Left kidney (tissue), 1 donor: ENCODE measurements at regions not wholly inside any gene's neighbourhood (a gene's known extent, or its start where the extent isn't known, plus 50 kb on each side); places are given as distances from the start of the nearest gene placed in this dataset.

ENCODE experiments used
- DNase-seq: peaks from one replicate; pipeline ENCODE4 v3.0.0-alpha.2; 2013

GRCh38 chr7:156222611-156223010, 410.3 kb upstream of the SHH start:
- no peak for DNase-seq

DNA sequence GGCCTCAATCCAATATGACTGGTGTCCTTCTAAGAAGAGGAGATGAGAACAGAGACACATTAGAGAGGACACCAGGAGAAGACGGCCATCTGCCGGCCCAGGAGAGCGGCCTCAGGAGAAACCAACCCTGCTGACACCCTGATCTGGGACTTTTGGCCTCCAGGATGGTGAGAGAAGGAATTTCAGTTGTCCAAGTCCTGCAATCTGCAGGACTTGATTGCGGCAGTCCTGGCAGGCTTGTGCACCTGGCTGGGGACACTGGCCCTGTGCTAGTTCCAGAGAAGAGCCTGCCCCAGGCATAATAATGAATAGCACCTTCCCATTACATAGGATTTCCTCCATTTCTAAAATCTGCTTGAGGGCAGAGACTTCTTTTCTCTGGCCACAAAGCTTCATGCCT, 409.9 kb upstream of the SHH start:
- DNase-seq, result no peak

- no peak for DNase-seq
Measured at GRCh38 chr7:156220701-156221100, 408.4 kb upstream of the SHH start.

DNA sequence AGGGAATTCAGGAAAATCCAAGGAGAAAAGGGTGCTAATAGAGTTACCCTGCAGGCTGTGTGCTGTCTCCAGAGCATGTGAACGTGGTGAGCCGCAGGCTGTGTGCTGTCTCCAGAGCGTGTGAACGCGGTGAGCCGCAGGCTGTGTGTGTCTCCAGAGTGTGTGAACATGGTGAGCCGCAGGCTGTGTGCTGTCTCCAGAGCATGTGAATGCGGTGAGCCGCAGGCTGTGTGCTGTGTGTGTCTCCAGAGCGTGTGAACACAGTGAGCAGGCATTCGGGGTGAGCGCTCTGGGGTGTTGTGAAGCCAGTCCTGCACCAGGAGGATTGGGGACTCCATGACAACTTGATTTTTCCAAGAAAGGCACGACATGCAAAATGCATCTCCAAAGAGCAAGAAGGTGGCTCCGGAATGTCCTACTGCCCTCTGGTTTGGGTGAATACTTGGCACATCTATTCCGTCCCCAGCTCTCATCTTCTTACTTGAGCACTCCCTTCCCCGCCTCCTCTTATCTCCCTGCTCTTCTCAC, 407.9 kb upstream of the SHH start:
- no peak for DNase-seq

- no peak for DNase-seq
Measured at GRCh38 chr7:156219307-156220077, 407.2 kb upstream of the SHH start.

DNA sequence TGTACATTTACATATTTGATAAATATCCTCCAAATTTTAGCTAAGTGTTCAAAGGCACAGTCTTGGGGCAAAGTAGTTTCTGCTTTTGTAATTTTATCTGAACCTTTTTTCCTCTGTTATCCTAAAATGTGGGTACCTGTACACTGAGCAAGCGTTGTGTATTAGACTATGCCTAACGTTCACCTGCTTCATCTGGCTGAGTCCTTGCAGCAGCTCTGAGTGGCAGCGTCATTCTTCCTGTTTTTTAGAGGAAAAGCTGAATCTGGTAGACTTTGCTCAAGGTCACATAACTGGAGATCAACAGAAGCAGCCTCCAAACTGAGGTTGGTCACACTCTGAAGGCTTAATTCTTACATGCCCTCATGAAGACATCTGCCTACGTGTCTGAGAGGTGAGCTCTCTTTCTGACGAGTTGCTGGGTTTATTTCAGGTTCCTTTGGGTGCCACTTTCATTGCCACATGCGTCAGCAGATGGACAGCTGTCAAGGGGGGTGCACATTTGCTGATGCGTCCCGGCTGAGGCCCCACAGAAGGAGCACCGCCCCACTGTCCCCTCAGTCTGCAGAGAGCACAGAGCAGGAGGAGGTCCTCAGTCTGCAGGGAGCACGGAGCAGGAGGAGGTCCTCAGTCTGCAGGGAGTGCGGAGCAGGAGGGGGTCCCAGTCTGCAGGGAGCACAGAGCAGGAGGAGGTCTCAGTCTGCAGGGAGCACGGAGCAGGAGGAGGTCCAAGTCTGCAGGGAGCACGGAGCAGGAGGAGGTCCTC, 406.5 kb upstream of the SHH start:
- no peak for DNase-seq

GRCh38 chr7:156217803-156218202, 405.5 kb upstream of the SHH start:
- DNase-seq, result no peak

DNA sequence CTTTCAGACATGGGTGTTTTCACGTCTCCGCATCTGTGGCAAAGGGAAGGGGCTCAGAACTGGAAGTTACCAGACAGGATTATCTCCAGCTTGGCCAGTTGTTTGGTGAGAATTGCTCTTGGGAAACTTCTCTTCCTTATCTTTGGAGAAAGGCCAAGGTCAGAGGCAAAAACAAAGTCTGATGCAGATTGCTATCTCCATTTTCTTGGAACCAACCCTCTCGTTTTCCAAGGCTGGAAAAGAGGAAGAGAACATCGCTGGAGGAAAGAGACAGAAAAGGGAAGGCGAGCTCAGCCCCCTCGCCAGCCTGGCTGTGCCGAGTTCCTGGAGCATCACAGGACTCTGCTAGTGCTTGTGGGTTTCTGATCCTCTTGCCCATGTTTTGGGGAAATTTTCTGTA, 396.8 kb upstream of the SHH start:
- DNase-seq, result no peak

GRCh38 chr7:156207306-156207705, 395.0 kb upstream of the SHH start:
- no peak for DNase-seq

DNA sequence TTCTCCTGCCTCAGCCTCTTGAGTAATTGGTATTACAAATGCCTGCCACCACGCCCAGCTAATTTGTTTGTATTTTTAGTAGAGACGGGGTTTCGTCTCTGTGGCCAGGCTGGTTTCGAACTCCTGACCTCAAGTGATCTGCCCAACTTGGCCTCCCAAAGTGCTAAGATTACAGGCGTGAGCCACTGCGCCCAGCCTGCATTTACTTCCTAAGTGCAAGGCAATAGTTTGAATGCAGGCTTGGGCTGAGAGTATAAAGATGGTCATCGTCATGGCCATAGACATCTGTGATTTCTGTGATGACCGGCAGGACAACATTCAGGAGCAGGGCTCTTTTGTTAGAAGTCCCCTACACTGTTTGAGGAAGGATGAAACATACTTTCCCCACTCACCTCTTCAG, 393.9 kb upstream of the SHH start:
- DNase-seq, result no peak

DNA sequence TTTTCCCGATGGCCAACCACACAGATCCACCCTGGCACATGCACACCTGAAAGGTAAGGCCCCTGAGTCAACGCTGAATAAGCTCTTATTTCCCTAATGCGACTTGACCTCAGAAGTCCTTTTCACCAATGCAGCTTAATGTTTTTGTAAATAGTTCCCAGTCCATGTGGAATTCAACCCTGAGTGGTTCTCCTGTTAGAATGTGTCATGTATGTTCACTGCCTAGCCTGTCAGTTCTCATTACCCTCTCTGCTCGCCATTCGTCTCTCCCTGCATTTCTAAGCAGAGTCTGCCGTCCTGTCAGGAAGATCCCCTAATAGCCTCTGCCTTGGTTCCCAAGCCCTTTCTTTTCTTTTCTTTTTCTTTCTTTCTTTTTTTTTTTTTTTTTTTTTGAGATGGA, 392.6 kb upstream of the SHH start:
- DNase-seq, result no peak

DNA sequence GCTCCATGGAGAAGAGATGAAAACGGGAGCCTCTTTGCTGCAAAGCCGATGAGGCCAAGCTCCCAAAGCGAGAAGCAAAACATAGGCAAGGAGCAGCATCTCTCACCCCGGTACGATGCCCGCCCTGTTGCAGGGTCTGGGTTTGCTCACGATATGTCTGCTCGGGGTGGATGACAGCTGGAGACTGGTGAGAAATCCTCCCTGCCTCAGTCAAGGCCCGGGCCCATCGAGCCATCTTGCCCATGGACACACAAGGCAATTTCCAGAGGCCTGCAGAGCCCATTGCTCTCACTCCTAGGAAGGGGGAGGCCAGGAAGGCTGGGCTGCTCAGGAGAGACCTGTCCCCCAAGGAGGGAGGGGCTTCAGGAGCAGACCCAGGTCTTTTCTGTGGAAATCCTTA, 391.7 kb upstream of the SHH start:
- DNase-seq, result no peak

GRCh38 chr7:156198277-156198676, 386.0 kb upstream of the SHH start:
- DNase-seq, result no peak

DNA sequence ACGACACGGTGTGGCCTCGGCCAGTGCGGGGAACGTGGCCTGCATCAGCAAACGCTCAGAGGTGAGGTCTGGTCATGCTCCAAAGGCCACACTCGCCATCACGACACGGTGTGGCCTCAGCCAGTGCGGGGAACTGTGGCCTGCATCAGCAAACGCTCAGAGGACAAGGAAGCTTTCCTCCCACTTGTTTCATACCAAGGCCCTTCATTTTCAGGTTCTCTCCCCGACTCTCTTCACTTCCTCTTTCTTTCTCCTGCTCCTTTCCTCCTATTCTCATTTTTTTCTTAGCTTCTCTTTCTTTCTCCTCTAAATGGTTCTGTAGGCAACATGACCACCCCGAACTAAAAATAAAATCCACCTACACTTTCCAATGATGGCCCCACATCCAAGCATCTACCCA, 384.4 kb upstream of the SHH start:
- DNase-seq, result no peak

DNA sequence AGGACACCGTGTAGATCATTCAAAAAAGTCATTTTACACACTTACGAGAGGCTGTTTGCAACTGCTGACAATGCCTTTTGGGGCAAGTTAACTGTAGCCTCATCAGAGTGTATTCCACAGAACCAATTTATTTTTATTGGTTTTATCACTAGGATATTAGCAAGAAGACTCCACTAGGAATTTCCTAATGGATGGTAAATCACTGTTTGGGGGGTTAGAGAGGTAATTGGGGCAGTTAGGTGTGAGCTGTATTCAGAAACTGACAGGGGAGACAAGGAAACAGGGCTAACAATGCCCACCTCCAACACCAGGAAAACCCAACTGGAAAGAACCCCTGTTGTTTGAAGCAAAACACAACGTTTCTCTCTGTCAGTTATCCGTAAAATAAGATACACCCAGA, 383.0 kb upstream of the SHH start:
- DNase-seq, result no peak

GRCh38 chr7:156194813-156195212, 382.6 kb upstream of the SHH start:
- DNase-seq, result peak; percentile 8

DNA sequence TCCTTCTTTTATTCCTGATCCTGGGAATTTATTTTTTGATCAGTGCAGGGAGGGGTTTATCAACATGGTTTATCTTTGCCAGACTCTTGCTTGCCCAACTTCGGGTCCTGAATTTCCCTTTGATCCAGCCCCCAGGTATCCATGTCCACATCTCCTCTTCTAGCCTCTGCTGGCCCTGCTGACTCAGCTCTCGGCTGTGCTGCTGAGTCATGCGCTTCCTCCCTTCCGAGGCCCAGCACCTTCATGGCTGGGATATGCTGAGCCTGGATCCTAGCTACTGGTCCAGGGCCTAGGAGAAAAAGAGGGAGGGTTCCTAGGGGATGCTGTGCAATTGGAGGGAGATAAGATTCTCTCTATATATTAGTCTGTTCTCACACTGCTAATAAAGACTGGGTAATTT, 380.7 kb upstream of the SHH start:
- DNase-seq, result no peak

DNA sequence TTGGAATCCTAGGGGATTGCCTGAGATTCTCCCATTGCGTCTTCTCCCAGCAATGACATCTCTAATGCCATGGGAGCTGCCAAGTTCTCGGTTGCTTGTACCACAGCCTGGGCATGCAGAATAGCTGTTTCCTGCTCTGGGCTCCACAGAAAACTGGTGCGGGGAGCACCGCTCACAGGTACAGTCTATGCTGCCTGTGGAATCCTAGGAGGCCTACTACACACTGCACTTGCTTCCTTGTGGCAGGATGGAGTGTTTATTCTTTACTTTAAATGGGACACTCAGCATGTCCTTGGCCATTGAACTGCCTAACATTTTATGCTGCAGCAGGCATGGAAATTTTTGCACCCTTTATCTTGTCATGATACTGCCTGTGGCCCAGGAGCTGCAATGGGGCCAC, 378.8 kb upstream of the SHH start:
- no peak for DNase-seq

- no peak for DNase-seq
Measured at GRCh38 chr7:156185076-156185475, 372.8 kb upstream of the SHH start.

DNA sequence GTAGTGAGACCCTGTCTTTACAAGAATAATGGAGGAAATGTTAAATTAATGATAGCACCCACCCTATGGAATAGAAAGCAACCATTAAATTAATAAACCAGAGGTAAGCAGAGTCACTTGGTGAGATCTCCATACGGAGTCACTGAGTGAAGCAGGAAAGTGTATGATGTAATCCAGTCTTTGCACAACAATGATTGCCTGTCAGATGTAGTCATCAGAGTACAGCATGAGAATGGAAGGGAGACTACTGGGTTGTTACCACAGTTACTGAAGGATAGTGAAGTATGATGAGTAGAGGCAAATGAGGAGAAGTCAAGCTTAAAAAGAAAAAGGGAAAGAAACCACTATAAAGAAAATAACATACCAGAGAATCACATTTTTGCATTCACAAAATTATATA, 371.9 kb upstream of the SHH start:
- DNase-seq, result no peak

- no peak for DNase-seq
Measured at GRCh38 chr7:156180451-156181229, 368.4 kb upstream of the SHH start.

DNA sequence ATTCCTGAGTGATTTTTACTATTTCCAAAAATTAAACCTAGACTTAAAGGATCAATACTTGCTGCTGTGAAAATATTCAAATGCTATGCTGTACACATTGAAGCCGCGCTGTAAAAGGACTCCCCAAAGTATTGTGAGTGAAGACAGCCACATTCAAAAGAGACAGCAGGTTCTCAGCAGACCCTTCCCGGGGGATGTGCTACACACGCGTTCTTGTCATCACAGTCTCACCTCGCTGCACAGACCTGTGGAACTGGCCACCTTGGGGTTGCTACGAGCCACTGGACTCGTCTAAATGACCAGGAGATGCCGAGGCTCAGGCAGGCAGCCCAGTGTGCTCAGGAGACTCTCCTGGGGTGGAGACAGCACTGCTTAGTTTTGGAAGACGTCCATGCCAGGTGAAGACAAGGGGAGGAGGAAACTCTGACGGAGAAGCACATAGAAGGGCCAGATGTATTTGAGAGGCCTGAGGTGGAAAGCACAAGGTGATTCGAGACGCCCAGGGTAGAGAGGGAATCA, 367.7 kb upstream of the SHH start:
- no peak for DNase-seq

GRCh38 chr7:156178857-156179256, 366.6 kb upstream of the SHH start:
- no peak for DNase-seq
